ENCODE measurements at regions not wholly inside any gene's neighbourhood (a gene's known extent, or its start where the extent isn't known, plus 50 kb on each side); places are given as distances from the start of the nearest gene placed in this dataset.

DNA sequence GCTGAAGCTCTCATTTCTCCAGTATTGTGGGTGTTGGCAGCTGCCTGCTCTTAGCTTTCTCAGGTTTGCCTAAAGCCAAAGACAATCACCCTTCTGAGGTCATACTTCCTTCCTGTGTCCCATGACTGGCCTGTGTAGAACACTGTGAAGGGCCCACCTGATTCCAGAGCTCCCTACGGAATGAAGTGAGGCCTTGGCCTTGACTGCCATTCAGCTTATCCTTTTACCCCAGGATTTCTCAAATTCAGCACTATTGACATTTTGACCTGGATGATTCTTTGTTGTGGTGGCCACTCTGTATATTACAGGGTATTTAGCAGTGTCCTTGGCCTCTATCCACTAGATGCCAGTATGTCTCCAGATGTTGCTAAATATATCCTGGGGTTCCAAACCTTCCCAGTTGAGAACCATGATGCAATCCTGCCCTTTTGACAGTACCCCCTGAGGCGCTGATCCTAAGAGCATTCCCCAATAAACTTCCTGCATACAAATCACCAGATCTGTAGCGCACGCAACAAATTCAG lies 112.3 kb upstream of the KRR1 start:
- no peaks in the 10 kb centered on the region for H3K79me2 ChIP-seq (ENCODE audit: control insufficient read depth, insufficient read depth, low read length)
- no peak overlapping the region for H3K4me2 ChIP-seq (ENCODE audit: insufficient read depth, low read length)
- H3K9ac ChIP-seq (ENCODE audit: insufficient read depth in 1 of 2, low read depth in 2 of 2, low read length in 2 of 2) = no peak overlapping the region
- 39% methylated on average over 4 of the region's 4 CpGs for WGBS (ENCODE audit: insufficient coverage, low coverage, missing lambda C conversion rate)
- H3K9me3 ChIP-seq (replicated peaks; ENCODE audit: control insufficient read depth, insufficient read depth, low read depth, low read length) = no peaks in the 10 kb centered on the region
- no peaks in the 10 kb centered on the region for H3K4me1 ChIP-seq (replicated peaks in 1 of 2; ENCODE audit: control insufficient read depth in 2 of 2, insufficient read depth in 2 of 2, low read length in 2 of 2)
- H3K27me3 ChIP-seq (ENCODE audit: control insufficient read depth in 2 of 2, insufficient read depth in 2 of 2, low read length in 2 of 2) = no peaks in the 10 kb centered on the region
- BruUV-seq (replicated peaks) = no TSS peak
- H3K27ac ChIP-seq (ENCODE audit: extremely low read depth, low read depth, low read length) = no peak overlapping the region
- H4K20me1 ChIP-seq (replicated peaks; ENCODE audit: control insufficient read depth, insufficient read depth, low read length) = no peaks in the 10 kb centered on the region
- POLR2A ChIA-PET = no interaction called here
- in situ Hi-C loops (cut with MboI) = no loop called here
- H3K36me3 ChIP-seq (ENCODE audit: control insufficient read depth, insufficient read depth, low read length) = no peaks in the 10 kb centered on the region
- FAIRE-seq (no peak), DNase-seq (ENCODE audit: extremely low read depth in 1 of 4, low spot score in 3 of 4) (peak in 1 of 4 experiments; percentile 24), ATAC-seq (peak; percentile 84)
- CTCF ChIA-PET (ENCODE audit: low intra/inter-chr PET ratio) = no interaction called here
- no peak overlapping the region for H3K4me3 ChIP-seq
- H2AFZ ChIP-seq (ENCODE audit: low read depth, low read length) = peak overlapping the region; percentile 54
- intact Hi-C loops (cut with micrococcal nuclease) = loop anchor here (5.0 kb wide), 1 partner anchor 409 kb away; the partner anchor contains the start of gene PHLDA1
- no peaks in the 10 kb centered on the region for H3K9me1 ChIP-seq (ENCODE audit: control insufficient read depth, insufficient read depth, low read length)
- TF ChIP-seq HSF4 (CRISPR knock-in tag; IDR thresholded peaks at IDR 0.05; ENCODE audit: borderline replicate concordance) (no peak), CEBPB (tag; IDR thresholded peaks at IDR 0.05) (peak; percentile 54), RAD21 (CRISPR knock-in tag; conservative IDR thresholded peaks at IDR 0.05 in 1 of 2, IDR thresholded peaks at IDR 0.05 in 1 of 2) (peak; percentile 64 to 72), CEBPG (CRISPR knock-in tag; IDR thresholded peaks at IDR 0.05) (peak; percentile 34; the same call in 1 of the 2 replicates), CEBPG (tag; conservative IDR thresholded peaks at IDR 0.05 in 1 of 2, IDR thresholded peaks at IDR 0.05 in 1 of 2) (peak; percentile 75 to 92), SMAD4 (CRISPR knock-in tag; conservative IDR thresholded peaks at IDR 0.05) (peak; percentile 54), ZNF175 (CRISPR knock-in tag; IDR thresholded peaks at IDR 0.05; ENCODE audit: low read depth) (peak; percentile 44; the same call in 1 of the 2 replicates), ZNF311 (CRISPR knock-in tag; IDR thresholded peaks at IDR 0.05) (no peak), ZFP36 (IDR thresholded peaks at IDR 0.05; ENCODE audit: low read depth, low read length, partially characterized antibody) (peak; percentile 55)
- TF ChIP-seq, protein P1, sequence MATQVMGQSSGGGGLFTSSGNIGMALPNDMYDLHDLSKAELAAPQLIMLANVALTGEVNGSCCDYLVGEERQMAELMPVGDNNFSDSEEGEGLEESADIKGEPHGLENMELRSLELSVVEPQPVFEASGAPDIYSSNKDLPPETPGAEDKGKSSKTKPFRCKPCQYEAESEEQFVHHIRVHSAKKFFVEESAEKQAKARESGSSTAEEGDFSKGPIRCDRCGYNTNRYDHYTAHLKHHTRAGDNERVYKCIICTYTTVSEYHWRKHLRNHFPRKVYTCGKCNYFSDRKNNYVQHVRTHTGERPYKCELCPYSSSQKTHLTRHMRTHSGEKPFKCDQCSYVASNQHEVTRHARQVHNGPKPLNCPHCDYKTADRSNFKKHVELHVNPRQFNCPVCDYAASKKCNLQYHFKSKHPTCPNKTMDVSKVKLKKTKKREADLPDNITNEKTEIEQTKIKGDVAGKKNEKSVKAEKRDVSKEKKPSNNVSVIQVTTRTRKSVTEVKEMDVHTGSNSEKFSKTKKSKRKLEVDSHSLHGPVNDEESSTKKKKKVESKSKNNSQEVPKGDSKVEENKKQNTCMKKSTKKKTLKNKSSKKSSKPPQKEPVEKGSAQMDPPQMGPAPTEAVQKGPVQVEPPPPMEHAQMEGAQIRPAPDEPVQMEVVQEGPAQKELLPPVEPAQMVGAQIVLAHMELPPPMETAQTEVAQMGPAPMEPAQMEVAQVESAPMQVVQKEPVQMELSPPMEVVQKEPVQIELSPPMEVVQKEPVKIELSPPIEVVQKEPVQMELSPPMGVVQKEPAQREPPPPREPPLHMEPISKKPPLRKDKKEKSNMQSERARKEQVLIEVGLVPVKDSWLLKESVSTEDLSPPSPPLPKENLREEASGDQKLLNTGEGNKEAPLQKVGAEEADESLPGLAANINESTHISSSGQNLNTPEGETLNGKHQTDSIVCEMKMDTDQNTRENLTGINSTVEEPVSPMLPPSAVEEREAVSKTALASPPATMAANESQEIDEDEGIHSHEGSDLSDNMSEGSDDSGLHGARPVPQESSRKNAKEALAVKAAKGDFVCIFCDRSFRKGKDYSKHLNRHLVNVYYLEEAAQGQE (IDR thresholded peaks at IDR 0.05; ENCODE audit: borderline replicate concordance) = 0 out of 2 replicates have a peak, but pooled peaks have one; percentile 28
- TF ChIP-seq, protein P1 (CRISPR knock-in tag; IDR thresholded peaks at IDR 0.05; ENCODE audit: low read depth) = no peak
- TF ChIP-seq, protein P2, sequence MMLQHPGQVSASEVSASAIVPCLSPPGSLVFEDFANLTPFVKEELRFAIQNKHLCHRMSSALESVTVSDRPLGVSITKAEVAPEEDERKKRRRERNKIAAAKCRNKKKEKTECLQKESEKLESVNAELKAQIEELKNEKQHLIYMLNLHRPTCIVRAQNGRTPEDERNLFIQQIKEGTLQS (IDR thresholded peaks at IDR 0.05) = peak; percentile 78
- TF ChIP-seq, protein P2 (CRISPR knock-in tag; conservative IDR thresholded peaks at IDR 0.05) = no peak
